Right renal cortex interstitium (tissue), 3 donors: ENCODE measurements at regions not wholly inside any gene's neighbourhood (a gene's known extent, or its start where the extent isn't known, plus 50 kb on each side); places are given as distances from the start of the nearest gene placed in this dataset.
"Not testable (repeated sequence)": the region's sequence is repeated elsewhere in the genome, so short reads cannot be mapped to it uniquely, and the experiment has no call there.

Experiments used
- DNase-seq, 3 donors: peaks; one replicate each; pipeline ENCODE4 v3.0.0-alpha.2; 2013; ENCODE audit warnings: low read depth in 3 of 3, low spot score in 2 of 3

GRCh38 chr4:19191979-19192650, 1059.6 kb upstream of the SLIT2 start:
- no peak for DNase-seq

- DNase-seq: no peak
These were observed 1064.0 kb upstream of the SLIT2 start for GRCh38 chr4:19187691-19188090.

DNA sequence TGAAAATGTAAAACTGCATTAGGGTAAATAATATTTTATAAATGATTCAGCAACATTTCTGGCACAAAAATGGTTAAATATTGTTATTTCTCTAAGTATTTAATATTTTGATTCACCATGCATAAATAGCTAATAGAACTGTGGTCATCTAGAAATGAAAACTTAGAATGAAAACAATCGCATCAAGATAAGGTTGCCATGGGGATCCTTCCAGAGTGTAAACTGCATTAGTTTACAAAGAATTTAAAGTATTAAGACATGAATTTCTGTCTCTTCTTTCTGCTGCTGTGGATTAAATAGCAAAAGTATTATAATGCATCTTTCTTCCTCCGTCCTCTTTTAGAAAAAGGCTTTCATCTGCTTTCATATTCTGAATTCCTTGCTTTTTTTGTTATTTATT, 1064.6 kb upstream of the SLIT2 start:
- DNase-seq: peak in 2 of 3 donors; percentile 20 to 43

- not testable (repeated sequence) for DNase-seq
These were observed 1070.1 kb upstream of the SLIT2 start for GRCh38 chr4:19181631-19182030.

GRCh38 chr4:19178835-19179234, 1072.9 kb upstream of the SLIT2 start:
- no peak for DNase-seq

DNA sequence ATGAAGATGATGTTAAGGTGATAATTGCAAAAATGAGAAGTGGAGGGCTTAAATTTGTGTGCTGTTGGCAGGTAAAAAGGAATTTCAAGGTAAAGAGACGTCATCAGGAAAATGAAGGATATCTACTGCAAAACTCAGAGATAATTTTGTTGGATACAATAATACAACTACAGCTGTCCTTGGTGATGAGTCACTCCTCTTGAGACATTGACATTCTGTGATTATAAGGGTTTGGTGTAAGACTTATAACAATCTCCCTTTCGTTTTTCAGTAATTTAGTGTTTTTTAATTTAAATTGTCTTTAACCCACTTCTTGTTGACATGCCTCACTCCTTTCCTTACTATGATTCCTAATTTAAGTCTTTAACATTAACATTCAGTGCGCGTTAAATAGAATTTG, 1074.1 kb upstream of the SLIT2 start:
- no peak for DNase-seq

DNA sequence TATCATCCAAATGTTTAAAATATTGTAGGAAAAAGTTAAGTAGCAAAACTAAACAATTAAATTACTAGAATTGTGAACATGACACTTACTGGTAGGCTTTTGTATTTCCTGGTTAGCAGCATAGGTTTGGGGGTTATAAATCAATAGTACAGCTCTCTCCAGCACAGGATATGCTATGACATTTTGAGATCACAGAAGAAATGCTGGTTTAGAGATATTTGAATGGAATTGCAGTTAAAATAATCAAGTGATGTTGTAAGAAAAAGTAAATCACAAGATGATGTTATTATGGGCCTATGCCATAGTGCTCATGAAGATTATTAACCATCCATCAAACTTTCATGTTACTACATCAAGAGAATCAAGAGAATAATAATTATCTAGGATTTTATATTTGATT, 1079.9 kb upstream of the SLIT2 start:
- no peak for DNase-seq

DNA sequence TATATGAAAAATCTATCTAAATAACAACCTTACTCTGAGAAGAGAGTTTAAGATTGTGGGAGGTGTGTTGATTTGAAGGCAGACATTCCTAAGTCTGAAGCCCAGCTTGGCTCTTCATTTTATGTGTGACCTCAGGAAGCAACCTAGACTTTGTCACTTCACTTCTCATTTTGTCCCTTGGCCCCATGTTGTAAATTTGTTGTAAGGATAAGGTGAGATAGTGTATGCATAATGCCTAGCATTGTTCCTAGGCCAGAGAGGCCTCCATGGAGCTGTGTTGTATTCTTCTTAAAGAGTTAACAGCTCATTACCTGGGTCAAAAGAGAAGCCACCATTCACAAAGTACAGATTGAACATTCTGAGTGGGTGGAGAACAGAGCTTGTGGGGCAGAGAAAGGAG, 1084.4 kb upstream of the SLIT2 start:
- DNase-seq: no peak

DNA sequence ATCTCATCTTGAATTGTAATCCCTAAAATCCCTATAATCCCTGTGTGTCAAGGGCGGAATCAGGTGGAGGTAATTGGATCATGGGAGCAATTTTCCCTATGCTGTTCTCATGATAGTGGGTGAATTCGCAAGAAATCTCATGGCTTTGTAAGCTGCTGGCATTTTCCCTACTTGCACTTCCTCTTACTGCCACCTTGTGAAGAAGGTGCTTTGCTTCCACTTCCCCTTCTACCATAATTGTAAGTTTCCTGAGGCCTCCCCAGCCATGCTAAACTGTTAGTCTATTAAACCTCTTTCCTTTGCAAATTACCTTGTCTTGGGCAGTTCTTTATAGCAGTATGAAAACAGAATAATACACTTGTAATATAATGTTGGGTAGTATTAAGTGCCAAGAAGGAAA, 1087.4 kb upstream of the SLIT2 start:
- no peak for DNase-seq

DNA sequence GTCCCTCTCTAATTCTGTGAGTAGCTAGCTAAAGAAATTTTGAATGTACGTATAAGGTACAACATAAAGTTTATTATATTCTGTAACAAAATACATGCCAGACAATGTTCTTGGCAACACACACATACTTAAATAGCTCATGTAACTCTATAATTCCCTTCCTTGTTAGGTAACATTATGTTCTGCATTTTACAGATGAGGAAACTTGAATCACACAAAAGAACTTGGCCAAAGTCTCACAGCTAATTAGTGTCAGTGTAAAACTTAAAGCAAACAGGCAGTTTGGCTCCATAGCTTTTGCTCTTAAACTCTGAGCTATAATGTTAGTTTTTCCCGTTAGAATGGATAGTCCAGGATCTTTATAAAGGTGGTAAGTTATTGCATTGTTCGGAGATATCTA, 1091.8 kb upstream of the SLIT2 start:
- DNase-seq: no peak

DNA sequence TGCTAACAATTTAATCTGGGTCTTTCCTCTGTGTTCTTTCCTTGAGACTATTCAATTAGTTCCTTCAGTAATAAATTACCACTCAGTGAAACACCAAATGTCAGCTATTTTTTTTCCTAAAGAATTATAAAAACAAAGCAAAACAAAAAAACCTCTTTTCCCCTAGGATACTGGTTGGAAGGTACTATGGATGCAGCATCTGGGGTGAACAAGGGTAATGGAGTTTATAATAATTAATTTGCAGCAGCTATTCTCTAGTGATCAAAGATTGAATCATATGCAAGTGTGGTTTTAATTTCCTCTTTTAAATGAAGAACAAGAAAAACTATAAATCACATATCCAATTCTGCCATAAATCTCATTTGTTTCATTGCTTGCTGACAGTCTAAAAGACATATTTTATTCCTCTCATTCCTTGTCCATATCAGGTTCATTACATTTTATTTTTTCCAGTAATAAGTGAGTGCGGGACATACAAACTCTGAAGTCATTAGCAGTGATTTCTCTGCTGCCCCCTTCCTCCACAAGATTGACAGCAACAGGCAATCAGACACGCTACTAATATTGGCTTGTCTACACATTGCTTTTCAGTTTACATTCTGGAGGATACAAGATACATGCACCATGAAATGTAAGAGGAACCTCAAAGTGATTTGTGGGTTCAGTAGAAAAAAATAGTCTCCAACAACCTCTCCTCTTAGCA, 1093.4 kb upstream of the SLIT2 start:
- no peak for DNase-seq

GRCh38 chr4:19156786-19157185, 1094.9 kb upstream of the SLIT2 start:
- DNase-seq: no peak

DNA sequence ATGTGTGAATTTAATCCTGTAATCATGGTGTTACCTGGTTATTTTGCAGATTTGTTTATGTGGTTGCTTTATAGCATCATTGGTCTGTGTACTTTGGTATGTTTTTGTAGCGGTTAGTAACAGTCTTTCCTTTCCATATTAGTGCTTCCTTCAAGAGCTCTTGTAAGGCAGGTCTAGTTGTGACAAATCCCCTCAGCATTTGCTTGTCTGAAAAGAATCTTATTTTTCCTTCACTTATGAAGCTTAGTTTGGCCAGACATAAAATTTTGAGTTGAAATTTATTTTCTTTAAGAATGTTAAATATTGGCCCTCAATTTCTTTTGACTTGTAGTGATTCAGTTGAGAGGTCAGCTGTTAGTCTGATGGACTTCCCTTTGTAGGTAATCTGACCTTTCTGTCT, 1096.1 kb upstream of the SLIT2 start:
- DNase-seq: no peak

GRCh38 chr4:19154267-19154666, 1097.4 kb upstream of the SLIT2 start:
- DNase-seq: not testable (repeated sequence)

DNA sequence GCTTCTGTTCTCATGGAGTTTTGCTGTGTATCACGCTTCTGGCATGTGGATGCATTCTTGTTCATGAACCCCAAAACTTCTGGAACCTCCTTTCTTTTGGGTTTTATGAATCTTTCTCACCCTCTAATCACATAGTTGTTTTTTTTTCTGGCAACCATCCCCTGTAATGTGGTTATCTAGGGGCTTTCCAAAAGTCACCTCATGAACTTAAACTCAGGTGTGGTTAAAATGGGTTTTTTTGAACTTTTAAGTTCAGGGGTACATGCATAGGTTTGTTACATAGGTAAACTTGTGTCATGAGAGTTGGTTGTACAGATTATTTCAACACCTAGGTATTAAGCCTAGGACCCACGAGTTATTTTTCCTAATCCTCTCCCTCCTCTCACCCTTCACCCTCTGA, 1099.4 kb upstream of the SLIT2 start:
- no peak for DNase-seq

DNA sequence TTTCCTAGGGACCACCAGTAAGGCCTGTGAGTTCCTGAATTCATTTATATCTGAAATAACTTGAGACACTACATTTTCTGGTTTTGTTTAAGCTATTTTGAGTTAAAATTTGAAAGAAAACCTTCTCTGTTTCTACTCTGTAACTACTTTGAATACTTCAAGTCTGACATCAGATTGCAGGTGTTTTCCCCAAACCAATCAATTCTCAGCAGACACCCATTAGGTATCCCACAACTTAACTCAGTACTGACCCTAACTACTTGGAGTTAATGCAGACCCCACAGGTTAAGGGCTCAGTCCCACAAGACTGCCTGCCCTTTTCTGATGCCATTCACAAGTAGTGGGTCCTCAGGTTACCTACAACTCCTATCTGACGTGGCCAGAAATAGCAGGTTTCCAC, 1100.0 kb upstream of the SLIT2 start:
- no peak for DNase-seq

DNA sequence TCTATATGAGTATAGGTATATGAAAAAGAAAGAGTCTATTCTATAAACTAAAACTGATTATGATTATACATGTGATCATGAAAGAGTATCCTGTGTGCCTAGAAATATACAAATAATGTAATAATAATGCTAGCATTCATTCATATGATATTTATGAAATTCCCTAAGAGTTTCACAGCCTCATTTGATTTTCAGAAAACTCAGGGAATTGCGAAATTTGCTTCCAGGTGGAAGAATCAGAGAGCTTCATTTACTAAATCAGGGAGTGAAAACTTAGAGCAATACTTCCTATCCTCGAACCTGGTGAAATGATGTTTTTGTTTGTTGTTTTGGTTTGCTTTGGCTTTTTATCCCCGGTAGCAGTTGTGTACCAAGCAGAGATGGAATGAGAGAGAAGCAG, 1105.7 kb upstream of the SLIT2 start:
- DNase-seq: no peak

DNA sequence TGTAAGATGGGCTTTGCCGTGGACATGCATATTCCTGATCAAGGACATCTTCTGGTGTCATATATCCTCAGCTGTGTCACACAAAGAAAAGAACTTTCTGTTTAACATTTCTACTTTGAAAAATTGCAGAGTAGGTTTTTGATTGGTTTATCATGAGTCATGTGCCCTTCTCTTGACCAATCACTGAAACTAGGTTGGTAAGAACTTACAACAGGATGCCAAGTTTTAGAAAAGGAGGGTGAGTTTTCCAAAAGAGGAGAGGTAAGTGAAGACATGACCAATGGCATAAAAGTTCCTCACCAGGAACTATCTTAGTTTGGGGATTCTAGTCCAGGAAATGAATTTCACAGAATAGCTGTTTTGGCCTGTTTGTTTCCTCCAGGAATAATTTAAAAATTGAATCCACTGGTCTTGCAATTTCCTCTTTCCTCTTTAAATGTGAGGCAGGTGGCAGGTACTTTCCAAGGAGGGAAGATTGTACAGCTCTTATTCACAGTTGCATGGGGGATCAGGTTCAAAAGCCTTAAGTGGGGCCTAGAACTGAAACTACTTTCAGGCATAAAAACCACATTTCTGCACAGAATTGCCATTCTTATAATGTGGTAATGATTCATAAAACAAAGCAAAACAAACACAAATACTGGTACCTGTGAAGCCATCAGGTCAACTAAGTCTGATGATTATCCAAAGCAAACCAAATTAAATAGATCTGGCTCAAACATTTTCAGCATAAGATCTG, 1114.5 kb upstream of the LCORL start:
- no peak for DNase-seq

DNA sequence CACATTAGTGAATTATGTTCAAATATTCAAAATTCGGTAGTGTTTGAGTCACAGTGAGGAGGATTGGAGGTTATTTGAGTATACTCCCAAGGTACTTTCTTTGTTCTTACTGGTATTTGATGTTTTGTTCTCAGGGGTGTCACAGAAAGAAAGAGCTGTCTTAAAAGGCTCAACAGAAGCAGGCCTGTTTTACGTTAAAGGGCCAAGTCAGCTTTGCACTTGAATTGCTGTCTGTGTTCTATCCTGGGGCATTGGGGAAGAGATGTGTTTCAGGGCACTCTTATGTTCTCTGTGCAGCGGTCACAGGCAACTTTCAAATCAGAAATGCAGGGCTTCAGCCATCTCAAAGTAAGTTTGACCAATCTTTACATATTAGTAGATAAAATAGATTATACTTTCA, 1113.1 kb upstream of the LCORL start:
- no peak for DNase-seq

GRCh38 chr4:19133315-19133714, 1111.8 kb upstream of the LCORL start:
- no peak for DNase-seq

GRCh38 chr4:19130866-19131265, 1109.3 kb upstream of the LCORL start:
- DNase-seq: no peak

DNA sequence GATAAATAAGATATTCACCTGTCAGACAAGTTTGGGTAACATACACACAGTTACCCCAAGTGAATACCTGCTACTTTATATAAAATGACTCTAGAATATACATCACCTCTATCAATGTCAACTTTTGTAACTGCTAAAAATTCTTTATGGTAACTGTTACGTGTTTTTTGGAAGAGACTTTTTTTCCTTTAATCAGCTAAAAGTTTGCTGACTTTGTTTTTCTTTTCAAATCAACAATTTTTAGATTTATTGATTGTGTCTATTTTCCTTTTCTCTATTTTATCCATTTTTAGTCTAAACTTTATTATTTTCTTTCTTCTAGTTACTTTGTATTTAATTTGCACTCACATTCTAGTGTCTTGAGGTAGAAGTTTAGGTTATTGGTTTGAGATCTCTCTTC, 1106.6 kb upstream of the LCORL start:
- no peak for DNase-seq
